ENCODE measurements at regions not wholly inside any gene's neighbourhood (a gene's known extent, or its start where the extent isn't known, plus 50 kb on each side); places are given as distances from the start of the nearest gene placed in this dataset.

DNA sequence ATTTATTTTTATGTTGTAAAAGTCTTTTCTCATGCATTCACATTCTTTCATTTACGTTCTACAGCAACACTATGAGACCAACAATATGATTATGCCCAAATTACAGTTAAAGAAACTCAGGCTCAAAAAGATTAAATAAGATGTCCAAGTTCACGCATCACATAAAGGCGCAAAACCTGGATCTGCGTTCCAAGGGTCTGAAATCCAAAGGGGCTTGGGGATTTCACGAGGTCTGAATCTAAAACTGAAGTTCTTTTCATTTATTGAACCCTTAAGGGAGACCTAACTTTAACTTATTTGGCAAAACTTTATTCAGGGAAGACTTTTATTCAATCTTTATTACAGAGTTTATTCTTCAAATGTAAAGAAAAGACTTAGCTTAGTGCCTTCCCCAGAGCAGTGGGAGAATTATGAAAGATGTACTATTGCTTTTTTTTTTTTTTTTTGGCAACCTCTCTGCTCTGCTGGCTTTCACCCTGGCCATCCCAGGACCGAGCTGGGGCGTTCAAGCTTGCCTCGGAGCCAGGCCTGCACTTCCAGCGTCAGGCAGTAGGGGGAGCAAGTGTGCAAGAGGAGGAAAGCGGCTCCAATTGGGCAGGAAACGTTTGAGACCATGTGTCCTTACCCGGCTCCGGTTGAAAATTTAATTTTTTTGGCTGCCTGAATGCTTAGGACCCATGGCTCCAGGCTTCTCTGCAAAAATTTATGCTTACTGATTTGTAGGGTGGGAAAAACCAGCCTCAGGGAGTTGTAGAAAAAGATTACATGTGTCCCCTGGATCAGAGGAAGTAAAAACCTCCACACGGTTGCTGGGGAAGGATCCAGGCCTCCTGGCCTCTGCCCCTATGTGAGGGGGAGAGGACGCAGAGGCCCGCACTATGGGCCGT is 344.3 kb upstream of the KLF3 start (continued):
- TF ChIP-seq SREBF2 (CRISPR knock-in tag; IDR thresholded peaks at IDR 0.05) = no peak
- peak; percentile 59; the same call in 1 of the 2 replicates for TF ChIP-seq NBN (IDR thresholded peaks at IDR 0.05; ENCODE audit: low read depth)
- TF ChIP-seq XRCC4 (IDR thresholded peaks at IDR 0.05; ENCODE audit: extremely low read depth, insufficient read depth, insufficient read length) = no peak
- no peak for TF ChIP-seq ZNF197 (CRISPR knock-in tag; IDR thresholded peaks at IDR 0.05; ENCODE audit: low read depth)
- TF ChIP-seq ETV1 (tag; conservative IDR thresholded peaks at IDR 0.05; ENCODE audit: low read depth) = peak; percentile 72
- TF ChIP-seq CBFB (CRISPR knock-in tag; IDR thresholded peaks at IDR 0.05) = no peak
- TF ChIP-seq FOXA3 (CRISPR knock-in tag; conservative IDR thresholded peaks at IDR 0.05 in 1 of 2, IDR thresholded peaks at IDR 0.05 in 1 of 2) = no peak
- TF ChIP-seq, protein P1, sequence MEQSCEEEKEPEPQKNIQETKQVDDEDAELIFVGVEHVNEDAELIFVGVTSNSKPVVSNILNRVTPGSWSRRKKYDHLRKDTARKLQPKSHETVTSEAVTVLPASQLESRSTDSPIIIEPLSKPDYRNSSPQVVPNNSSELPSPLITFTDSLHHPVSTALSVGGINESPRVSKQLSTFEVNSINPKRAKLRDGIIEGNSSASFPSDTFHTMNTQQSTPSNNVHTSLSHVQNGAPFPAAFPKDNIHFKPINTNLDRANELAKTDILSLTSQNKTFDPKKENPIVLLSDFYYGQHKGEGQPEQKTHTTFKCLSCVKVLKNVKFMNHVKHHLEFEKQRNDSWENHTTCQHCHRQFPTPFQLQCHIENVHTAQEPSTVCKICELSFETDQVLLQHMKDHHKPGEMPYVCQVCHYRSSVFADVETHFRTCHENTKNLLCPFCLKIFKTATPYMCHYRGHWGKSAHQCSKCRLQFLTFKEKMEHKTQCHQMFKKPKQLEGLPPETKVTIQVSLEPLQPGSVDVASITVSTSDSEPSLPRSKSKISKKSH (CRISPR knock-in tag; IDR thresholded peaks at IDR 0.05) = no peak
- no peak; the same call in 1 of the 2 replicates for TF ChIP-seq CTBP1 (IDR thresholded peaks at IDR 0.05; ENCODE audit: borderline replicate concordance)
- TF ChIP-seq, protein P2, sequence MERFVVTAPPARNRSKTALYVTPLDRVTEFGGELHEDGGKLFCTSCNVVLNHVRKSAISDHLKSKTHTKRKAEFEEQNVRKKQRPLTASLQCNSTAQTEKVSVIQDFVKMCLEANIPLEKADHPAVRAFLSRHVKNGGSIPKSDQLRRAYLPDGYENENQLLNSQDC (CRISPR knock-in tag; IDR thresholded peaks at IDR 0.05) = no peak
- peak in 1 of 2 experiments; percentile 65; a peak in 1 of 4 replicates for TF ChIP-seq KDM1A (IDR thresholded peaks at IDR 0.05)
- TF ChIP-seq EP300 (IDR thresholded peaks at IDR 0.05; ENCODE audit: low read length) = peak; percentile 3; the same call in 1 of the 2 replicates
- TF ChIP-seq, protein P3, sequence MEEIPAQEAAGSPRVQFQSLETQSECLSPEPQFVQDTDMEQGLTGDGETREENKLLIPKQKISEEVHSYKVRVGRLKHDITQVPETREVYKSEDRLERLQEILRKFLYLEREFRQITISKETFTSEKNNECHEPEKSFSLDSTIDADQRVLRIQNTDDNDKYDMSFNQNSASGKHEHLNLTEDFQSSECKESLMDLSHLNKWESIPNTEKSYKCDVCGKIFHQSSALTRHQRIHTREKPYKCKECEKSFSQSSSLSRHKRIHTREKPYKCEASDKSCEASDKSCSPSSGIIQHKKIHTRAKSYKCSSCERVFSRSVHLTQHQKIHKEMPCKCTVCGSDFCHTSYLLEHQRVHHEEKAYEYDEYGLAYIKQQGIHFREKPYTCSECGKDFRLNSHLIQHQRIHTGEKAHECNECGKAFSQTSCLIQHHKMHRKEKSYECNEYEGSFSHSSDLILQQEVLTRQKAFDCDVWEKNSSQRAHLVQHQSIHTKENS (CRISPR knock-in tag; IDR thresholded peaks at IDR 0.05) = no peak
- TF ChIP-seq ADNP (tag; IDR thresholded peaks at IDR 0.05) = peak; percentile 86; the same call in 1 of the 2 replicates
- no peak for TF ChIP-seq ZNF121 (CRISPR knock-in tag; conservative IDR thresholded peaks at IDR 0.05)
- TF ChIP-seq, protein P4, sequence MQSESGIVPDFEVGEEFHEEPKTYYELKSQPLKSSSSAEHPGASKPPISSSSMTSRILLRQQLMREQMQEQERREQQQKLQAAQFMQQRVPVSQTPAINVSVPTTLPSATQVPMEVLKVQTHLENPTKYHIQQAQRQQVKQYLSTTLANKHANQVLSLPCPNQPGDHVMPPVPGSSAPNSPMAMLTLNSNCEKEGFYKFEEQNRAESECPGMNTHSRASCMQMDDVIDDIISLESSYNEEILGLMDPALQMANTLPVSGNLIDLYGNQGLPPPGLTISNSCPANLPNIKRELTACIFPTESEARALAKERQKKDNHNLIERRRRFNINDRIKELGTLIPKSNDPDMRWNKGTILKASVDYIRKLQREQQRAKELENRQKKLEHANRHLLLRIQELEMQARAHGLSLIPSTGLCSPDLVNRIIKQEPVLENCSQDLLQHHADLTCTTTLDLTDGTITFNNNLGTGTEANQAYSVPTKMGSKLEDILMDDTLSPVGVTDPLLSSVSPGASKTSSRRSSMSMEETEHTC (IDR thresholded peaks at IDR 0.05) = no peak
- no peak for TF ChIP-seq PHF8 (IDR thresholded peaks at IDR 0.05; ENCODE audit: borderline replicate concordance, low read length)
- TF ChIP-seq EP400 (IDR thresholded peaks at IDR 0.05) = 0 out of 2 replicates have a peak, but pooled peaks have one; percentile 14
- TF ChIP-seq, protein P5, sequence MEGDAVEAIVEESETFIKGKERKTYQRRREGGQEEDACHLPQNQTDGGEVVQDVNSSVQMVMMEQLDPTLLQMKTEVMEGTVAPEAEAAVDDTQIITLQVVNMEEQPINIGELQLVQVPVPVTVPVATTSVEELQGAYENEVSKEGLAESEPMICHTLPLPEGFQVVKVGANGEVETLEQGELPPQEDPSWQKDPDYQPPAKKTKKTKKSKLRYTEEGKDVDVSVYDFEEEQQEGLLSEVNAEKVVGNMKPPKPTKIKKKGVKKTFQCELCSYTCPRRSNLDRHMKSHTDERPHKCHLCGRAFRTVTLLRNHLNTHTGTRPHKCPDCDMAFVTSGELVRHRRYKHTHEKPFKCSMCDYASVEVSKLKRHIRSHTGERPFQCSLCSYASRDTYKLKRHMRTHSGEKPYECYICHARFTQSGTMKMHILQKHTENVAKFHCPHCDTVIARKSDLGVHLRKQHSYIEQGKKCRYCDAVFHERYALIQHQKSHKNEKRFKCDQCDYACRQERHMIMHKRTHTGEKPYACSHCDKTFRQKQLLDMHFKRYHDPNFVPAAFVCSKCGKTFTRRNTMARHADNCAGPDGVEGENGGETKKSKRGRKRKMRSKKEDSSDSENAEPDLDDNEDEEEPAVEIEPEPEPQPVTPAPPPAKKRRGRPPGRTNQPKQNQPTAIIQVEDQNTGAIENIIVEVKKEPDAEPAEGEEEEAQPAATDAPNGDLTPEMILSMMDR (IDR thresholded peaks at IDR 0.05 in 2 of 3, conservative IDR thresholded peaks at IDR 0.05 in 1 of 3; ENCODE audit: insufficient read depth in 2 of 3, low read depth in 1 of 3, low read length in 3 of 3) = peak; percentile 88 to 96 (median 92)
- TF ChIP-seq, protein P6, sequence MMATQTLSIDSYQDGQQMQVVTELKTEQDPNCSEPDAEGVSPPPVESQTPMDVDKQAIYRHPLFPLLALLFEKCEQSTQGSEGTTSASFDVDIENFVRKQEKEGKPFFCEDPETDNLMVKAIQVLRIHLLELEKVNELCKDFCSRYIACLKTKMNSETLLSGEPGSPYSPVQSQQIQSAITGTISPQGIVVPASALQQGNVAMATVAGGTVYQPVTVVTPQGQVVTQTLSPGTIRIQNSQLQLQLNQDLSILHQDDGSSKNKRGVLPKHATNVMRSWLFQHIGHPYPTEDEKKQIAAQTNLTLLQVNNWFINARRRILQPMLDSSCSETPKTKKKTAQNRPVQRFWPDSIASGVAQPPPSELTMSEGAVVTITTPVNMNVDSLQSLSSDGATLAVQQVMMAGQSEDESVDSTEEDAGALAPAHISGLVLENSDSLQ (IDR thresholded peaks at IDR 0.05) = no peak

Data from K562 (cell line).